ENCODE measurements at regions not wholly inside any gene's neighbourhood (a gene's known extent, or its start where the extent isn't known, plus 50 kb on each side); places are given as distances from the start of the nearest gene placed in this dataset.

DNA sequence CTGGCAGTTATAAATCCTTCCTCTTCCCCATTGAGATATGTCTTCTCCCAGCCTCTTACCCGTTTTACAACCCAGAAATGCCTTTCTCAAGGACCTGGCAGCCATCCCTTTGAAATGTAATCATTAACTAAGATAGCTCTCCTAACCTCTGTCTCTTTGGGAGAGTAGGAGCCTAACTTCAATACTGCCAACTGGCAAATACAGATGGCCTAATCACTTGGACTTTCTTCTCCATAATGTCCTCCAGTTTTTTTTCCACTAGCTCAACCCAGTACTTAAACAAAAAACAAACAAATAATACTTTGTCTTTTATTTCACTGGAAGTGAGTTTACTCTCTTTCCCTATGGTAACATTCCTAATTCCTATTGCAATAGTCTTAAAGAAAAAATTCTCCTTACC, 1391.1 kb downstream of the SUCLG1 start:
- Histone ChIP-seq H4K20me1 (ENCODE audit: control insufficient read depth, extremely low read depth, insufficient read depth, low read length) (no peaks in the 10 kb centered on the region), H3K9me3 (ENCODE audit: control insufficient read depth, low read depth, low read length) (no peaks in the 10 kb centered on the region), H3K27ac (ENCODE audit: control insufficient read depth, insufficient read depth, low read length) (no peak overlapping the region), H3K9ac (ENCODE audit: control insufficient read depth, extremely low read depth, insufficient read depth, low read length) (no peak overlapping the region), H3K79me2 (ENCODE audit: control insufficient read depth, insufficient read depth, low read length) (no peaks in the 10 kb centered on the region), H3K4me3 (ENCODE audit: control insufficient read depth in 2 of 3, extremely low read depth in 1 of 3, insufficient read depth in 2 of 3, low read depth in 1 of 3, low read length in 3 of 3) (no peak overlapping the region), H3K9me1 (ENCODE audit: control insufficient read depth, extremely low read depth, insufficient read depth, low read length) (no peaks in the 10 kb centered on the region), H3K4me2 (ENCODE audit: control insufficient read depth, extremely low read depth, insufficient read depth, low read depth, low read length) (no peak overlapping the region), H2AFZ (ENCODE audit: control insufficient read depth, low read length) (no peak overlapping the region), H3K27me3 (ENCODE audit: control insufficient read depth, extremely low read depth, insufficient read depth, low read length) (no peaks in the 10 kb centered on the region), H3K36me3 (ENCODE audit: control insufficient read depth in 2 of 2, extremely low read depth in 1 of 2, insufficient read depth in 2 of 2, low read length in 2 of 2) (no peaks in the 10 kb centered on the region), H3K4me1 (ENCODE audit: control insufficient read depth, extremely low read depth, insufficient read depth, low read length) (no peaks in the 10 kb centered on the region)
- no peak for FAIRE-seq
- no peak for TF ChIP-seq EZH2 (IDR thresholded peaks at IDR 0.05; ENCODE audit: low read length)
- TF ChIP-seq CTCF (optimal IDR thresholded peaks at IDR 0.05 in 1 of 3, IDR thresholded peaks at IDR 0.05 in 1 of 3, conservative IDR thresholded peaks at IDR 0.05 in 1 of 3; ENCODE audit: extremely low read depth in 1 of 3, insufficient read depth in 2 of 3, low read length in 3 of 3) = no peak
- dilution Hi-C loops (cut with MboI; ENCODE audit: extremely low pct_ligation_motif_present, low sequenced_read_pairs) = no loop called here
- DNase-seq (ENCODE audit: low read depth, low spot score) = no peak

DNA sequence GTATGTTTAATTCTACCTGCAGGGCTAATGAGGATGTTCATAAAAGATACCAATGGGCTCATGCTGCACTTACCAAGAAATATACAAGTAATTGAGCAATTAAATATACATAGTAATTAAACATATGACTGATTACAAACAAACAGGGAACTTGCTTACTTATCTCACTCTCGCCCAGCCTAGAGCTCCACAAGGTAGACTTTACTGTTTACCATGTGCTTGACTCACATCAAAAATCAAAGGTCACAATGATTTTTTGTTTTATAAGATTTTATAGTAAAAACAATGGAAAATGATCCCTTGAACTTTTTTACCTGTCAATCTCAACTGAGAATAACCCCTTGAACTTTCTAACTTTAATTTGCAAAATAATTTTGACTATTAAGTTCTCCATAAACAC, 1395.1 kb downstream of the SUCLG1 start:
- Histone ChIP-seq H3K36me3 (ENCODE audit: control insufficient read depth in 2 of 2, extremely low read depth in 1 of 2, insufficient read depth in 2 of 2, low read length in 2 of 2) (no peaks in the 10 kb centered on the region), H3K4me1 (ENCODE audit: control insufficient read depth, extremely low read depth, insufficient read depth, low read length) (no peaks in the 10 kb centered on the region), H3K27ac (ENCODE audit: control insufficient read depth, insufficient read depth, low read length) (no peak overlapping the region), H2AFZ (ENCODE audit: control insufficient read depth, low read length) (no peak overlapping the region), H3K4me2 (ENCODE audit: control insufficient read depth, extremely low read depth, insufficient read depth, low read depth, low read length) (no peak overlapping the region), H3K4me3 (ENCODE audit: control insufficient read depth in 2 of 3, extremely low read depth in 1 of 3, insufficient read depth in 2 of 3, low read depth in 1 of 3, low read length in 3 of 3) (no peak overlapping the region), H3K27me3 (ENCODE audit: control insufficient read depth, extremely low read depth, insufficient read depth, low read length) (no peaks in the 10 kb centered on the region), H4K20me1 (ENCODE audit: control insufficient read depth, extremely low read depth, insufficient read depth, low read length) (no peaks in the 10 kb centered on the region), H3K9me3 (ENCODE audit: control insufficient read depth, low read depth, low read length) (no peaks in the 10 kb centered on the region), H3K79me2 (ENCODE audit: control insufficient read depth, insufficient read depth, low read length) (no peaks in the 10 kb centered on the region), H3K9me1 (ENCODE audit: control insufficient read depth, extremely low read depth, insufficient read depth, low read length) (no peaks in the 10 kb centered on the region), H3K9ac (ENCODE audit: control insufficient read depth, extremely low read depth, insufficient read depth, low read length) (no peak overlapping the region)
- dilution Hi-C loops (cut with MboI; ENCODE audit: extremely low pct_ligation_motif_present, low sequenced_read_pairs) = no loop called here
- no peak for FAIRE-seq
- TF ChIP-seq EZH2 (IDR thresholded peaks at IDR 0.05; ENCODE audit: low read length) = no peak
- no peak for TF ChIP-seq CTCF (optimal IDR thresholded peaks at IDR 0.05 in 1 of 3, IDR thresholded peaks at IDR 0.05 in 1 of 3, conservative IDR thresholded peaks at IDR 0.05 in 1 of 3; ENCODE audit: extremely low read depth in 1 of 3, insufficient read depth in 2 of 3, low read length in 3 of 3)
- no peak for DNase-seq (ENCODE audit: low read depth, low spot score)
